ENCODE measurements at regions not wholly inside any gene's neighbourhood (a gene's known extent, or its start where the extent isn't known, plus 50 kb on each side); places are given as distances from the start of the nearest gene placed in this dataset.

DNA sequence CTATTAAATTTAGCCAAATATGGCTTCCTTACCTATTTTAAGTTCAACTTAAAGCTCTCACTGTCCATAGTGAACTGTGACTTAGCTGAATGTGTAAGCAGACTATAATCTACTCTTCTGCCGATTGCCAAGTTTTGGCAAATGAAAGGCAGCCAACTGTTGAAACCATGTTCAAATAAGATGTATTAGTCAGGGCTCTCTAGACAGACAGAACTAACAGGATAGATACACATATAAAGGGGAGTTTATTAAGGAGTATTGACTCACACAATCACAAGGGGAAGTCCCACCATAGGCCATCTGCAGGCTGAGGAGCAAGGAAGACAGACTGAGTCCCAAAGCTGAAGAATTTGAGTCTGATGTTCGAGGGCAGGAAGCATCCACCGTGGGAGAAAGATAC, 837.7 kb upstream of the AUTS2 start (continued):
- TF ChIP-seq GTF2F1 (IDR thresholded peaks at IDR 0.05; ENCODE audit: borderline replicate concordance, low read depth, low read length) (no peak), TAF7 (optimal IDR thresholded peaks at IDR 0.05; ENCODE audit: borderline replicate concordance, low read depth, low read length) (no peak), SP2 (IDR thresholded peaks at IDR 0.05; ENCODE audit: low read length) (no peak), TBP (IDR thresholded peaks at IDR 0.05; ENCODE audit: low read depth, low read length) (no peak), NRF1 (IDR thresholded peaks at IDR 0.05; ENCODE audit: low read depth, low read length) (no peak), KDM1A (IDR thresholded peaks at IDR 0.05; ENCODE audit: borderline replicate concordance, low read length) (no peak), CBX8 (IDR thresholded peaks at IDR 0.05; ENCODE audit: borderline replicate concordance, low read depth, low read length) (no peak)
- TF ChIP-seq, protein P1, sequence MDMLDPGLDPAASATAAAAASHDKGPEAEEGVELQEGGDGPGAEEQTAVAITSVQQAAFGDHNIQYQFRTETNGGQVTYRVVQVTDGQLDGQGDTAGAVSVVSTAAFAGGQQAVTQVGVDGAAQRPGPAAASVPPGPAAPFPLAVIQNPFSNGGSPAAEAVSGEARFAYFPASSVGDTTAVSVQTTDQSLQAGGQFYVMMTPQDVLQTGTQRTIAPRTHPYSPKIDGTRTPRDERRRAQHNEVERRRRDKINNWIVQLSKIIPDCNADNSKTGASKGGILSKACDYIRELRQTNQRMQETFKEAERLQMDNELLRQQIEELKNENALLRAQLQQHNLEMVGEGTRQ (IDR thresholded peaks at IDR 0.05; ENCODE audit: low read length), result no peak
- TF ChIP-seq, protein P2, sequence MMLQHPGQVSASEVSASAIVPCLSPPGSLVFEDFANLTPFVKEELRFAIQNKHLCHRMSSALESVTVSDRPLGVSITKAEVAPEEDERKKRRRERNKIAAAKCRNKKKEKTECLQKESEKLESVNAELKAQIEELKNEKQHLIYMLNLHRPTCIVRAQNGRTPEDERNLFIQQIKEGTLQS (IDR thresholded peaks at IDR 0.05; ENCODE audit: insufficient read depth, low read depth, low read length), result no peak

Measured in H1 (cell line).